Heart right ventricle (tissue), 16 donors: ENCODE measurements at regions not wholly inside any gene's neighbourhood (a gene's known extent, or its start where the extent isn't known, plus 50 kb on each side); places are given as distances from the start of the nearest gene placed in this dataset.

Source experiments
- ATAC-seq, 8 donors: fragments of 200-7000 bp; cut with Tn5 transposase; one replicate each; pipeline ENCODE4 v1.9.1; 2020; ENCODE audit warnings: mild to moderate bottlenecking in 8 of 8, moderate library complexity in 8 of 8, moderate number of reproducible peaks in 1 of 8
- DNase-seq, 2 donors: peaks; one replicate each; pipeline ENCODE4 v3.0.0-alpha.2; 2020
- H3K27ac ChIP-seq, 10 donors: fragments of 200-600 bp; sonication (generic) in 2 of 10; one replicate each; pipeline versions ENCODE4 v1.5.0 to v1.8.0; 2020 to 2022; ENCODE audit warnings: mild to moderate bottlenecking in 3 of 10
- H3K27me3 ChIP-seq, 7 donors: fragments of 200-600 bp; one replicate each; pipeline ENCODE4 v1.8.0; 2021 to 2022; ENCODE audit warnings: mild to moderate bottlenecking in 2 of 7
- H3K36me3 ChIP-seq, 9 donors: fragments of 200-600 bp; sonication (generic) in 1 of 9; one replicate each; pipeline versions ENCODE4 v1.5.0 to v1.8.0; 2020 to 2022; ENCODE audit warnings: mild to moderate bottlenecking in 2 of 9
- H3K4me1 ChIP-seq, 9 donors: fragments of 200-600 bp; sonication (generic) in 1 of 9; one replicate each; pipeline versions ENCODE4 v1.5.0 to v1.8.0; 2020 to 2022; ENCODE audit warnings: mild to moderate bottlenecking in 4 of 9
- H3K4me3 ChIP-seq, 10 donors: fragments of 200-600 bp; sonication (generic) in 2 of 10; one replicate each; pipeline versions ENCODE4 v1.5.0 to v1.8.0; 2020 to 2022; ENCODE audit warnings: mild to moderate bottlenecking in 7 of 10, moderate library complexity in 2 of 10
- H3K9me3 ChIP-seq, 11 donors: fragments of 200-600 bp in 10 of 11; sonication (generic) in 2 of 11; one replicate each; pipeline versions ENCODE4 v1.5.0 to v1.8.0; 2013 to 2022; ENCODE audit warnings: mild to moderate bottlenecking in 2 of 11, control low read depth in 1 of 11, moderate library complexity in 1 of 11
- WGBS, 2 donors: extraction: QIAGEN DNeasy Blood & Tissue Kit; methylation state at CpG; one replicate each; pipeline ENCODE4 v1.1.7; 2013; ENCODE audit warnings: inconsistent platforms in 1 of 2; 5-methylcytosine and 5-hydroxymethylcytosine counted together
- intact Hi-C, 10 donors: fragments of 100-400 bp; cut with DNase I; formaldehyde crosslinking; loops; one replicate each; pipeline versions ENCODE4 v1.11.1 to v1.14.2; 2022
- TF ChIP-seq, protein P1 (sequence below), 9 donors: fragments of 200-600 bp; sonication (generic) in 2 of 9; IDR thresholded peaks; one replicate each; pipeline versions ENCODE4 v1.5.0 to v1.8.0; 2021 to 2022; ENCODE audit warnings: antibody characterized with exemption in 9 of 9, mild to moderate bottlenecking in 5 of 9, moderate library complexity in 1 of 9
- donor health status: Arrhythmogenic right ventricular cardiomyopathy.
- donor health status: ischemic (EF 13 %, LVEDD 7.1; RV severe dilation, severe dysfunction).
- donor health status: healthy with polysubstance abuse.
- donor health status: DM: no; HTN: yes; CAD: no.
- donor health status: DM: no; HTN: no; CAD: no.
- donor health status: ischemic (EF 25% LVEDD 6.9; RV normal size, moderate dysfunction).
- donor health status: ischemic (EF 25% LVEDD 5.7; RV mildly dilated, moderate dysfunction).
- donor health status: healthy.
- donor health status: DM: yes; HTN: yes; CAD: no.
- donor health status: Ischemic cardiomyopathy.
- donor health status: ischemic (EF 35%, LVEDD 5.7; RV mildly dilated, moderate dysfunction).
- donor health status: nonischemic (EF 11% LVEDD 7.7; RV severe dilation, severe dysfunction).
- donor health status: DM: yes; HTN: yes; CAD: no.
- donor health status: PGD.
- donor health status: ischemic (EF 29% LVEDD 5.4; RV normal size, mild dysfunction).
- donor health status: nonischemic (EF 23%, LVEDD 6.1; RV moderate dilation, normal function).

DNA sequence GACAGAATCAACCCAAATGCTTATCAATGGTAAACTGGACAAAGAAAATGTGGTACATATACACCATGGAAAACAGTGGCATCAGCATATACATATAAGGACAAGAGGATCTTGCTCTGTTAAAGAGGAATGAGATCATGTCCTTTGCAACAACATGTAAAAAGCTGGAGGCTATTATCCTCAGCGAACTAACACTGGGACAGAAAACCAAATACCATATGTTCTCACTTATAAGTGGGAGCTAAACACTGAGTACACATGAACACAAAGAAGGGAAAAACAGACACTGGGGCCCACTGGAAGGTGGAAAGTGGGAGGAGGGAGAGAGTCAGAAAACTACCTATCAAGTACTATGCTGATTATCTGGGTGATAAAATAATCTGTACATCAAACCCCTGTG, 447.3 kb upstream of the MAF start:
- Histone ChIP-seq H3K4me1 (peaks cover 0 to 13% (median 0%) of the 10 kb centered on the region in 9 donors), H3K9me3 (no peaks in the 10 kb centered on the region), H3K27me3 (peaks cover 0 to 24% (median 4%) of the 10 kb centered on the region in 7 donors), H3K4me3 (no peak overlapping the region), H3K36me3 (no peaks in the 10 kb centered on the region), H3K27ac (no peak overlapping the region)
- 67 to 80% methylated on average over 1 of the region's 1 CpG for WGBS, 2 donors
- ATAC-seq (no peak), DNase-seq (no peak)
- intact Hi-C loops, result no loop called here
- TF ChIP-seq, protein P1, sequence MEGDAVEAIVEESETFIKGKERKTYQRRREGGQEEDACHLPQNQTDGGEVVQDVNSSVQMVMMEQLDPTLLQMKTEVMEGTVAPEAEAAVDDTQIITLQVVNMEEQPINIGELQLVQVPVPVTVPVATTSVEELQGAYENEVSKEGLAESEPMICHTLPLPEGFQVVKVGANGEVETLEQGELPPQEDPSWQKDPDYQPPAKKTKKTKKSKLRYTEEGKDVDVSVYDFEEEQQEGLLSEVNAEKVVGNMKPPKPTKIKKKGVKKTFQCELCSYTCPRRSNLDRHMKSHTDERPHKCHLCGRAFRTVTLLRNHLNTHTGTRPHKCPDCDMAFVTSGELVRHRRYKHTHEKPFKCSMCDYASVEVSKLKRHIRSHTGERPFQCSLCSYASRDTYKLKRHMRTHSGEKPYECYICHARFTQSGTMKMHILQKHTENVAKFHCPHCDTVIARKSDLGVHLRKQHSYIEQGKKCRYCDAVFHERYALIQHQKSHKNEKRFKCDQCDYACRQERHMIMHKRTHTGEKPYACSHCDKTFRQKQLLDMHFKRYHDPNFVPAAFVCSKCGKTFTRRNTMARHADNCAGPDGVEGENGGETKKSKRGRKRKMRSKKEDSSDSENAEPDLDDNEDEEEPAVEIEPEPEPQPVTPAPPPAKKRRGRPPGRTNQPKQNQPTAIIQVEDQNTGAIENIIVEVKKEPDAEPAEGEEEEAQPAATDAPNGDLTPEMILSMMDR (IDR thresholded peaks at IDR 0.05), result no peak

DNA sequence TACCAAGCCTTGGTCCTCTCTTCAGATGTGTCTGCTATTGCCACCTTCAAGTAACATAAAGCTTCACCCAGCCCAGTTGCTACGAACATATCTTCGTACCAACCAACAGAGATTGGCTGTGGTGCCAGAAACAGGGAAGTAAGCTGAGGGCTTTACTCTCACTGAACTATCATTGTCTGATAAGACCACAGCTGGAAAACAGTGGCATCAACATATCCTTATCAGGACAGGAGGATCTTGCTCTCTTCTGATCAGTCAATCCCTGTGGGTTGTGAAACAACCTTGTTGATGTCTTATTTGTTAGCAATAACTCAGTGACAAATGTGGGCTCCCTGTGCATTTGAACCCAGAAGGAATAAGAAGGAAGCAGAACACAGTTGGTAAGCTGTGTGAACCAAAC, 446.3 kb upstream of the MAF start:
- TF ChIP-seq, protein P1 (IDR thresholded peaks at IDR 0.05), result no peak
- Histone ChIP-seq H3K9me3 (no peaks in the 10 kb centered on the region), H3K4me1 (peaks cover 0 to 13% (median 0%) of the 10 kb centered on the region in 9 donors), H3K27ac (no peak overlapping the region), H3K4me3 (no peak overlapping the region), H3K36me3 (no peaks in the 10 kb centered on the region), H3K27me3 (peaks cover 0 to 24% (median 4%) of the 10 kb centered on the region in 7 donors)
- intact Hi-C loops, result no loop called here
- 55 to 60% methylated on average over 2 of the region's 2 CpGs for WGBS, 2 donors
- DNase-seq (no peak), ATAC-seq (no peak)

DNA sequence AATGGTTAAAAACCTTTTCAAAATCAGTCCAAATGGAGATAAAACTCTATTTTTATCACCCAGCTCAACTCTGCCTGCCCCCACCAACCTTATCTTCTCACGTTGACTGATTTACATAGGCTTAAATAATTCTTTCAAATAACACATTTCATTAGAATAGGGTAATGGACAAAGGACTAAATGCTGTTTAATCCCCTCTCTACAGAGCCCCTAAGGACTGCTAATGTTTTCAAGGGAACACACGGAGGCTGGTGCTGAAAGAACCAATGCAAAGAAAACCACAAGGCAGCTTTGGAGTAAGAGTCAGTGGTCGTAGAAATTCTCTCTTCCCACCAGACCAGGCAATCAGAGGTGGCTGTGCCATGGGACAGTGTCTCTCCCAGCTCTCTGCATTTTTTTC, 445.7 kb upstream of the MAF start:
- no peak overlapping the region for H3K27ac ChIP-seq
- whole genome bisulfite sequencing, 2 donors, result 25 to 30% methylated on average over 3 of the region's 3 CpGs
- H3K4me1 ChIP-seq, result peaks cover 0 to 13% (median 0%) of the 10 kb centered on the region in 9 donors
- peak overlapping the region in 2 of 10 donors; percentile 10 to 24 for H3K4me3 ChIP-seq
- ATAC-seq (no peak), DNase-seq (no peak)
- TF ChIP-seq, protein P1 (IDR thresholded peaks at IDR 0.05), result no peak
- H3K36me3 ChIP-seq, result no peaks in the 10 kb centered on the region
- H3K9me3 ChIP-seq, result no peaks in the 10 kb centered on the region
- intact Hi-C loops, result no loop called here
- H3K27me3 ChIP-seq, result peaks cover 0 to 24% (median 4%) of the 10 kb centered on the region in 7 donors

DNA sequence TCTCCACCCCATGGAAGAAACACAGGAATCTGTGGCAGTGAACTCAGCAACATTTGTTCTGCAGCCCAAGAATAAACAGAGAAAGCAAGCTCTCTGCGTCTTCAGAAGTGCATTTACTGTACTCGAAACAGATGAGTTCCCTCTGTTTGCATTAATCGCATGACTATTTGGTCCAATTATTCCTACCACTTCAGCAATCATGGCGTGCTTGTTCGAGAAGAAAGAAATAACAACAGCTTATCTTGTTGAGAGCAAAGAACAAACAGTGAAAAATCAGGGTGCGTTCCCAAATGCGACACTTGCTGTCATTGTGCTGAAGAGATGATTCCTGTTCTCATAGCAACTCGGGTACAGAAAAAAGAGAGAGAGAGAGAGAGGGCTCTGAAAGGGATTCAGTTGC, 445.3 kb upstream of the MAF start:
- no peak for DNase-seq
- ATAC-seq, result no peak
- 34 to 40% methylated on average over 8 of the region's 8 CpGs for WGBS, 2 donors
- H3K27me3 ChIP-seq, result peaks cover 0 to 24% (median 6%) of the 10 kb centered on the region in 7 donors
- peaks cover 0 to 13% (median 0%) of the 10 kb centered on the region in 9 donors for H3K4me1 ChIP-seq
- peak overlapping the region in 2 of 10 donors; percentile 10 to 24 for H3K4me3 ChIP-seq
- intact Hi-C loops, result no loop called here
- H3K27ac ChIP-seq, result no peak overlapping the region
- H3K36me3 ChIP-seq, result no peaks in the 10 kb centered on the region
- no peaks in the 10 kb centered on the region for H3K9me3 ChIP-seq
- TF ChIP-seq, protein P1 (IDR thresholded peaks at IDR 0.05), result no peak
